ENCODE measurements at regions not wholly inside any gene's neighbourhood (a gene's known extent, or its start where the extent isn't known, plus 50 kb on each side); places are given as distances from the start of the nearest gene placed in this dataset.

GRCh38 chr6:41404182-41404845 is 68.9 kb downstream of the NCR2 start:
- in situ Hi-C loops (cut with HindIII; ENCODE audit: low pct_ligation_motif_present, low pct_unique_long_range_greater_than_20kb, low sequenced_read_pairs): no loop called here
- DNase-seq: no peak

- in situ Hi-C loops (cut with HindIII; ENCODE audit: low pct_ligation_motif_present, low pct_unique_long_range_greater_than_20kb, low sequenced_read_pairs): no loop called here
- DNase-seq: no peak
Observed at GRCh38 chr6:41405941-41406727, 70.7 kb downstream of the NCR2 start.

GRCh38 chr6:41406728-41407489 is 71.5 kb downstream of the NCR2 start:
- in situ Hi-C loops (cut with HindIII; ENCODE audit: low pct_ligation_motif_present, low pct_unique_long_range_greater_than_20kb, low sequenced_read_pairs): no loop called here
- no peak for DNase-seq

GRCh38 chr6:41408576-41408975 is 73.2 kb downstream of the NCR2 start:
- in situ Hi-C loops (cut with HindIII; ENCODE audit: low pct_ligation_motif_present, low pct_unique_long_range_greater_than_20kb, low sequenced_read_pairs): no loop called here
- no peak for DNase-seq

- no peak for DNase-seq
- in situ Hi-C loops (cut with HindIII; ENCODE audit: low pct_ligation_motif_present, low pct_unique_long_range_greater_than_20kb, low sequenced_read_pairs): no loop called here
Observed at GRCh38 chr6:41408982-41409381, 73.6 kb downstream of the NCR2 start.

GRCh38 chr6:41409489-41409888 is 74.1 kb downstream of the NCR2 start:
- DNase-seq: no peak
- in situ Hi-C loops (cut with HindIII; ENCODE audit: low pct_ligation_motif_present, low pct_unique_long_range_greater_than_20kb, low sequenced_read_pairs): no loop called here

GRCh38 chr6:41411961-41412360 is 76.6 kb downstream of the NCR2 start:
- peak; percentile 35 for DNase-seq
- in situ Hi-C loops (cut with HindIII; ENCODE audit: low pct_ligation_motif_present, low pct_unique_long_range_greater_than_20kb, low sequenced_read_pairs): no loop called here

GRCh38 chr6:41413250-41413649 is 77.8 kb downstream of the NCR2 start:
- in situ Hi-C loops (cut with HindIII; ENCODE audit: low pct_ligation_motif_present, low pct_unique_long_range_greater_than_20kb, low sequenced_read_pairs): no loop called here

GRCh38 chr6:41416501-41416837 is 81.1 kb downstream of the NCR2 start:
- in situ Hi-C loops (cut with HindIII; ENCODE audit: low pct_ligation_motif_present, low pct_unique_long_range_greater_than_20kb, low sequenced_read_pairs): no loop called here
- no peak for DNase-seq

More at GRCh38 chr6:41413250-41413649, 77.8 kb downstream of the NCR2 start:
- DNase-seq: no peak

- in situ Hi-C loops (cut with HindIII; ENCODE audit: low pct_ligation_motif_present, low pct_unique_long_range_greater_than_20kb, low sequenced_read_pairs): no loop called here
- DNase-seq: no peak
Observed at GRCh38 chr6:41418741-41419140, 83.3 kb downstream of the NCR2 start.

GRCh38 chr6:41419385-41419784 is 84.0 kb downstream of the NCR2 start:
- in situ Hi-C loops (cut with HindIII; ENCODE audit: low pct_ligation_motif_present, low pct_unique_long_range_greater_than_20kb, low sequenced_read_pairs): no loop called here
- no peak for DNase-seq

GRCh38 chr6:41420186-41420585 is 84.8 kb downstream of the NCR2 start:
- DNase-seq: no peak
- in situ Hi-C loops (cut with HindIII; ENCODE audit: low pct_ligation_motif_present, low pct_unique_long_range_greater_than_20kb, low sequenced_read_pairs): no loop called here

- DNase-seq: no peak
Observed at GRCh38 chr6:41422161-41422560, 86.8 kb downstream of the NCR2 start.

GRCh38 chr6:41423002-41423401 is 87.6 kb downstream of the NCR2 start:
- in situ Hi-C loops (cut with HindIII; ENCODE audit: low pct_ligation_motif_present, low pct_unique_long_range_greater_than_20kb, low sequenced_read_pairs): no loop called here
- no peak for DNase-seq

More at GRCh38 chr6:41422161-41422560, 86.8 kb downstream of the NCR2 start:
- in situ Hi-C loops (cut with HindIII; ENCODE audit: low pct_ligation_motif_present, low pct_unique_long_range_greater_than_20kb, low sequenced_read_pairs): no loop called here

GRCh38 chr6:41424370-41425058 is 89.1 kb downstream of the NCR2 start:
- in situ Hi-C loops (cut with HindIII; ENCODE audit: low pct_ligation_motif_present, low pct_unique_long_range_greater_than_20kb, low sequenced_read_pairs): no loop called here
- DNase-seq: peak; percentile 75

- in situ Hi-C loops (cut with HindIII; ENCODE audit: low pct_ligation_motif_present, low pct_unique_long_range_greater_than_20kb, low sequenced_read_pairs): no loop called here
- DNase-seq: no peak
Observed at GRCh38 chr6:41425511-41425910, 90.1 kb downstream of the NCR2 start.

GRCh38 chr6:41426438-41426851 is 91.0 kb downstream of the NCR2 start:
- in situ Hi-C loops (cut with HindIII; ENCODE audit: low pct_ligation_motif_present, low pct_unique_long_range_greater_than_20kb, low sequenced_read_pairs): no loop called here
- no peak for DNase-seq

- in situ Hi-C loops (cut with HindIII; ENCODE audit: low pct_ligation_motif_present, low pct_unique_long_range_greater_than_20kb, low sequenced_read_pairs): no loop called here
- DNase-seq: no peak
Observed at GRCh38 chr6:41426888-41427641, 91.7 kb downstream of the NCR2 start.

Measured in ACHN (cell line).